Mesenchymal stem cell (in vitro differentiated cells and primary cell): ENCODE measurements at regions not wholly inside any gene's neighbourhood (a gene's known extent, or its start where the extent isn't known, plus 50 kb on each side); places are given as distances from the start of the nearest gene placed in this dataset.

Experiments
- DNase-seq: peaks from one replicate; pipeline ENCODE4 v3.0.0-alpha.2; 2013
- H2AFZ ChIP-seq: one replicate; pipeline ENCODE4 v1.6.1; 2013; ENCODE audit warnings: low read depth, mild to moderate bottlenecking, control low read depth, inconsistent platforms, low read length, moderate library complexity
- H2AK5ac ChIP-seq: 2 replicates; pipeline ENCODE4 v1.6.1; 2013; ENCODE audit warnings: low read length, moderate library complexity, mild to moderate bottlenecking, inconsistent platforms; ENCODE audit not compliant: severe bottlenecking
- H2BK120ac ChIP-seq: one replicate; pipeline ENCODE4 v1.6.1; 2013; ENCODE audit warnings: low read depth, mild to moderate bottlenecking, inconsistent platforms, low read length, moderate library complexity
- H2BK12ac ChIP-seq, 2 experiments: one replicate each; pipeline ENCODE4 v1.6.1; 2013; ENCODE audit warnings: inconsistent platforms in 2 of 2, low read length in 2 of 2, mild to moderate bottlenecking in 2 of 2, moderate library complexity in 2 of 2, control low read depth in 1 of 2
- H2BK15ac ChIP-seq: one replicate; pipeline ENCODE4 v1.6.1; 2013; ENCODE audit warnings: mild to moderate bottlenecking, low read depth, inconsistent platforms; ENCODE audit not compliant: poor library complexity, severe bottlenecking
- H2BK5ac ChIP-seq: 2 replicates; pipeline ENCODE4 v1.6.1; 2013; ENCODE audit warnings: low read depth, mild to moderate bottlenecking, low read length, control low read depth, inconsistent platforms; ENCODE audit not compliant: poor library complexity, severe bottlenecking
- H3K14ac ChIP-seq, 2 experiments: one replicate each; pipeline ENCODE4 v1.6.1; 2013; ENCODE audit warnings: inconsistent platforms in 2 of 2, low read length in 2 of 2, control low read depth in 1 of 2, mild to moderate bottlenecking in 1 of 2, moderate library complexity in 1 of 2
- H3K18ac ChIP-seq, 2 experiments: one replicate each; pipeline ENCODE4 v1.6.1; 2013; ENCODE audit warnings: inconsistent platforms in 2 of 2, low read length in 2 of 2, control low read depth in 1 of 2, low read depth in 1 of 2, mild to moderate bottlenecking in 1 of 2
- H3K23ac ChIP-seq, 2 experiments: one replicate each; pipeline ENCODE4 v1.6.1; 2013; ENCODE audit warnings: inconsistent platforms in 2 of 2, low read length in 2 of 2, mild to moderate bottlenecking in 2 of 2, moderate library complexity in 2 of 2, control low read depth in 1 of 2
- H3K27ac ChIP-seq: 2 replicates; pipeline ENCODE4 v1.5.1; 2013; ENCODE audit warnings: mild to moderate bottlenecking, moderate library complexity, low read length, control low read depth, inconsistent platforms; ENCODE audit not compliant: poor library complexity, severe bottlenecking
- H3K27me3 ChIP-seq, 2 experiments: 2 replicates each; pipeline versions ENCODE4 v1.6.1 to v1.7.0; 2013; ENCODE audit warnings: low read length in 2 of 2, mild to moderate bottlenecking in 2 of 2, moderate library complexity in 2 of 2, control low read depth in 1 of 2, inconsistent platforms in 1 of 2; ENCODE audit not compliant: control insufficient read depth in 1 of 2, insufficient read depth in 1 of 2
- H3K36me3 ChIP-seq, 2 experiments: 2 replicates each; pipeline versions ENCODE4 v1.6.1 to v1.7.0; 2013; ENCODE audit warnings: low read length in 2 of 2, control low read depth in 1 of 2, inconsistent platforms in 1 of 2, low read depth in 1 of 2, mild to moderate bottlenecking in 1 of 2; ENCODE audit not compliant: insufficient read depth in 2 of 2, control insufficient read depth in 1 of 2
- H3K4ac ChIP-seq, 2 experiments: one replicate each; pipeline ENCODE4 v1.6.1; 2013; ENCODE audit warnings: inconsistent platforms in 2 of 2, low read length in 2 of 2, mild to moderate bottlenecking in 2 of 2, moderate library complexity in 2 of 2, control low read depth in 1 of 2, low read depth in 1 of 2
- H3K4me1 ChIP-seq: 2 replicates; pipeline ENCODE4 v1.6.1; 2013; ENCODE audit warnings: low read depth, low read length, control low read depth; ENCODE audit not compliant: control insufficient read depth, insufficient read depth
- H3K4me2 ChIP-seq: 2 replicates; pipeline ENCODE4 v1.6.1; 2013; ENCODE audit warnings: low read length, mild to moderate bottlenecking, inconsistent platforms; ENCODE audit not compliant: poor library complexity, severe bottlenecking
- H3K4me3 ChIP-seq, 2 experiments: 2 replicates each; pipeline versions ENCODE4 v1.5.1 to v1.7.0; 2013; ENCODE audit warnings: low read length in 2 of 2, mild to moderate bottlenecking in 2 of 2, control low read depth in 1 of 2, low read depth in 1 of 2; ENCODE audit not compliant: insufficient read depth in 1 of 2
- H3K79me1 ChIP-seq: replicated peaks from 2 replicates; pipeline ENCODE4 v1.6.1; 2013; ENCODE audit warnings: mild to moderate bottlenecking, control low read depth, low read length, inconsistent platforms; ENCODE audit not compliant: poor library complexity, severe bottlenecking
- H3K9ac ChIP-seq: 2 replicates; pipeline ENCODE4 v1.7.0; 2013; ENCODE audit warnings: mild to moderate bottlenecking, low read length, moderate library complexity
- H3K9me3 ChIP-seq: 2 replicates; pipeline ENCODE4 v1.7.0; 2013; ENCODE audit warnings: mild to moderate bottlenecking, low read length; ENCODE audit not compliant: control insufficient read depth
- H4K8ac ChIP-seq: one replicate; pipeline ENCODE4 v1.6.1; 2013; ENCODE audit warnings: inconsistent platforms, mild to moderate bottlenecking, low read length, moderate library complexity
- H4K91ac ChIP-seq: one replicate; pipeline ENCODE4 v1.6.1; 2013; ENCODE audit warnings: mild to moderate bottlenecking, low read length, inconsistent platforms
- WGBS: methylation state at CpG from one replicate; pipeline ENCODE4 v1.1.7; 2013; ENCODE audit warnings: mixed read lengths; 5-methylcytosine and 5-hydroxymethylcytosine counted together

DNA sequence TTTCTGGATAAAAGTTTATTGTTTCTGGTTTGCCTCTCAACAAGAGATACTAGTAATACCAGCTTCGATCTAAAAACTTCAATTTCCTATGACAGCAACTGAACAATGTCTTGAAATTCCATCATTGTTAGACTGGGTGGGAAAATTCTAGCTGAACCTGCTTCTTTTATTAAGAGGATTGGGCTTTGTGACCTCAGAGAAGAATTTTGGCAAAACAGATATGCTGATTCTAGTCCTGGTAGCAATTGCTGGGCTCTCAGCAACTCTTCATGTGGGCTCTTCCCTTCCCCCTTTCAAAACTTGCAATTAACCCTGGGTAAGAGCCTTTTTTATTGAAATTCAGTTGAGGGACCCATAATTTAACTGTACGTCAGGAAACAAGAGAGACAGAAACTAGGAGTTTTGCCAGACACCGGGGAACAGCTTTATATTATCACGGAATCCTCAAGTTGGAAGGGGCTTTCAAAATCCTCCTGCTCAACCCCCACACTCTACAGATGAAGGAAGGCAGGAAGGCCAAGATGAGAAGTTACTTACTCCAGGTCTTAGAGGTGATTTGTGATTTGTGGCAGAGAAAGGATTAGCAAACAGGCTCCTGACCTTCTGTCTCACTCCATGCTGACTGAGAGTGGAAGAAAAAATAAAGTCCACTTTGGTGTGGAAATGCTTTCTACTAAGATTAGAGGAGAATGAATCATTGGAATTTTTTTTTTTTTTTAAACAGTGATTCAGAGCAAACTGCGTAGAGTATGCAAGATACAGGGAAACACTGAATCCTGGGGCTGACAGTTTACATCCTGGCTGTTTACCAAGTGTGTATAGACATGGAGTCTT is 239.0 kb upstream of the ATP2B1 start:
- DNase-seq: peak; percentile 96
- Histone ChIP-seq H2BK5ac (no peak overlapping the region), H3K9me3 (no peaks in the 10 kb centered on the region), H3K79me1 (no peaks in the 10 kb centered on the region), H4K91ac (no peak overlapping the region), H3K18ac (peak overlapping the region in 1 of 2 experiments; percentile 62), H3K9ac (peak overlapping the region; percentile 91), H3K4ac (no peak overlapping the region), H3K4me2 (peak overlapping the region; percentile 36), H3K23ac (no peak overlapping the region), H2AFZ (no peak overlapping the region), H2BK12ac (no peak overlapping the region), H3K14ac (no peak overlapping the region), H4K8ac (no peak overlapping the region), H2AK5ac (no peak overlapping the region), H2BK15ac (no peak overlapping the region), H3K27me3 (no peaks in the 10 kb centered on the region), H3K27ac (peak overlapping the region; percentile 68), H3K36me3 (no peaks in the 10 kb centered on the region), H3K4me1 (no peaks in the 10 kb centered on the region), H2BK120ac (peak overlapping the region; percentile 15), H3K4me3 (peak overlapping the region in 1 of 2 experiments; percentile 71)
- 0% methylated on average over 1 of the region's 5 CpGs for WGBS

DNA sequence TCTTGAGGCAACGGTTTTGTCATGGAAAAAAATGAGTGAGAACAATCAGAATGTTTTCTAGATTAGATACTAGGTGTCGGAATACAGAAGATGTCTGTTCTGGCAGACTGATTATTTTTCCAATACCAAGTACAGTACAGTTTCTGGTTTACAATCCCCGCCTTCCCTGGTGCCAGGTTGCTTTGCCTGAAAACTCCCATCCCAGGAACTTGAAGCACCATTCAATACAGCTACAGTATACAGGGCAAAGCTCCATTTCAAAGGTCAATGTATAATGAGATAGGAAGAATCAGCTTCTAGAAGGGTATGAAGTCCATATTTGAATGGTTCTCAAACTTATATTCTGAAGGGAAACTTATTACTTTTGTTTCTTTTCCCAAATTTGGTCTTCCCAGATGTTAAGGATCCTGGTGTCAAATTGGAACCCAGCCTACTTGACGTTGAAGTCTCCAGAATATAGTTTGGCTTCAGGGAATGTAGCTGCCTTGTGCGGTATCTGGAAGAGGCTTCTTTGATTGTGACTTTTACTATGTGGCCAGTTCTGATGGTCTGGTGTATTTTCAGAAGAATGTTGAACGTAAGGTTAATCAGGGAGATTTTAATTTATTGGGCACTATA is 238.0 kb upstream of the ATP2B1 start:
- H3K9ac ChIP-seq: no peak overlapping the region
- no peak overlapping the region for H3K14ac ChIP-seq
- WGBS: 85% methylated on average over 4 of the region's 6 CpGs
- H3K79me1 ChIP-seq: no peaks in the 10 kb centered on the region
- H3K27ac ChIP-seq: no peak overlapping the region
- no peak overlapping the region for H4K91ac ChIP-seq
- no peak overlapping the region for H2BK120ac ChIP-seq
- H3K18ac ChIP-seq: peak overlapping the region in 1 of 2 experiments; percentile 84
- H2AFZ ChIP-seq: no peak overlapping the region
- no peak overlapping the region for H3K4me2 ChIP-seq
- no peaks in the 10 kb centered on the region for H3K36me3 ChIP-seq
- H3K4me1 ChIP-seq: no peaks in the 10 kb centered on the region
- no peak overlapping the region for H3K23ac ChIP-seq
- DNase-seq: no peak
- no peaks in the 10 kb centered on the region for H3K27me3 ChIP-seq
- H3K9me3 ChIP-seq: no peaks in the 10 kb centered on the region
- H3K4ac ChIP-seq: peak overlapping the region in 1 of 2 experiments; percentile 69
- H4K8ac ChIP-seq: no peak overlapping the region
- no peak overlapping the region for H2AK5ac ChIP-seq
- no peak overlapping the region for H2BK5ac ChIP-seq
- H2BK15ac ChIP-seq: no peak overlapping the region
- H3K4me3 ChIP-seq: no peak overlapping the region
- peak overlapping the region in 1 of 2 experiments; percentile 71 for H2BK12ac ChIP-seq

DNA sequence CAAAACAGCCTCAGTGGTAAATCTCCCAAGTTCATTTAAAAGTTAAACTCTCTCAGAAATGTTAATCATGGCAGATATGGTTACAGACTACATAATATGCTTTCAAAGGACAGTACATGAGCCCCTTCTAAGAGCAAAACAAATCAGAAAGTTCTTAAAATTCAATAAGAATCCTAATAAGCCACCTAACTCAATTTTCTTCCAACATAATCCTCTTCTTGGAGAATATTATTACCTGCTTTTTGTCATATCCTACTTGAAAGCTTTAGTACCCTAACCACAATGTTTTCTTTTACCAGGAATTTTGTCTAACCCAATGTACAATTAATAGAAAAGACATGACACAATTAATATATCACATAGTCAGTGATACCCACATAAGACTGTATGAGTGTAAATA is 236.5 kb upstream of the ATP2B1 start:
- Histone ChIP-seq H3K79me1 (no peaks in the 10 kb centered on the region), H3K23ac (no peak overlapping the region), H2BK5ac (no peak overlapping the region), H3K27ac (no peak overlapping the region), H4K91ac (no peak overlapping the region), H4K8ac (no peak overlapping the region), H3K36me3 (no peaks in the 10 kb centered on the region), H2AFZ (no peak overlapping the region), H2BK120ac (no peak overlapping the region), H2BK15ac (no peak overlapping the region), H2BK12ac (no peak overlapping the region), H3K18ac (no peak overlapping the region), H3K9me3 (no peaks in the 10 kb centered on the region), H3K4me2 (no peak overlapping the region), H3K4me1 (no peaks in the 10 kb centered on the region), H3K4ac (no peak overlapping the region), H2AK5ac (no peak overlapping the region), H3K9ac (no peak overlapping the region), H3K4me3 (no peak overlapping the region), H3K27me3 (no peaks in the 10 kb centered on the region), H3K14ac (no peak overlapping the region)
- no peak for DNase-seq

DNA sequence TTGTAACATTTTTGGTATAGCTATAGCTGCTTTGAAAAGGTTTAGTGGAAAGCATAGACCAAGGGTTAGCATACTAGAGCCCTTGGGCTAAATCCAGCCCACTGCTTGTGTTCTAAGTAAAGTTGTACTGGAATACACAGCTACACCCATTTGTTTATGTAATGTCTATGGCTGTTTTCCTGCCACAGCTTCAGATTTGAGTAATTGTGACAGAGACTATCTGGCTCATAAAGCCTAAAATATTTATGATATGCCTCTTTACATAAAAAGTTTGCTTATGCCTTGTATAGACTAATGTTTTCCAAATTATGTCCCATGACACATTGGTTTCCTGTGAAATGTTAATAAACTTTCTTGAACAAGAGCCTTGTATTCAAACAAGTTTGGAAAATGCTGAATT is 234.8 kb upstream of the ATP2B1 start:
- no peaks in the 10 kb centered on the region for H3K79me1 ChIP-seq
- H2BK120ac ChIP-seq: no peak overlapping the region
- peak; percentile 76 for DNase-seq
- H3K9me3 ChIP-seq: no peaks in the 10 kb centered on the region
- H4K91ac ChIP-seq: no peak overlapping the region
- no peaks in the 10 kb centered on the region for H3K36me3 ChIP-seq
- H3K4me1 ChIP-seq: no peaks in the 10 kb centered on the region
- H2AFZ ChIP-seq: no peak overlapping the region
- H3K14ac ChIP-seq: no peak overlapping the region
- no peak overlapping the region for H2BK5ac ChIP-seq
- no peak overlapping the region for H3K18ac ChIP-seq
- H2AK5ac ChIP-seq: no peak overlapping the region
- H2BK15ac ChIP-seq: no peak overlapping the region
- H4K8ac ChIP-seq: no peak overlapping the region
- no peak overlapping the region for H3K9ac ChIP-seq
- no peak overlapping the region for H3K4me3 ChIP-seq
- no peaks in the 10 kb centered on the region for H3K27me3 ChIP-seq
- no peak overlapping the region for H3K23ac ChIP-seq
- H2BK12ac ChIP-seq: no peak overlapping the region
- H3K4ac ChIP-seq: no peak overlapping the region
- H3K27ac ChIP-seq: no peak overlapping the region
- H3K4me2 ChIP-seq: no peak overlapping the region
